Thyroid gland (tissue), 4 donors: ENCODE measurements at regions not wholly inside any gene's neighbourhood (a gene's known extent, or its start where the extent isn't known, plus 50 kb on each side); places are given as distances from the start of the nearest gene placed in this dataset.

Source experiments
- CTCF ChIP-seq, 6 experiments: fragments of 200-600 bp in 3 of 6; fragments of 450-650 bp in 3 of 6; sonication (generic) in 3 of 6; IDR thresholded peaks; one replicate each; pipeline ENCODE4 v1.5.1; 2016 to 2019; ENCODE audit warnings: antibody characterized with exemption in 6 of 6, mild to moderate bottlenecking in 2 of 6, inconsistent platforms in 1 of 6, moderate library complexity in 1 of 6
- POLR2A ChIP-seq, 2 donors: fragments of 450-650 bp; IDR thresholded peaks; one replicate each; pipeline ENCODE4 v1.6.1; 2017; ENCODE audit warnings: antibody characterized with exemption in 2 of 2, mild to moderate bottlenecking in 2 of 2, moderate library complexity in 1 of 2

- TF ChIP-seq CTCF (IDR thresholded peaks at IDR 0.05) (peak in 3 of 6 experiments; percentile 23 to 54 (median 28)), POLR2A (IDR thresholded peaks at IDR 0.05) (no peak)
These were observed 513.7 kb upstream of the PTGER4 start for GRCh38 chr5:40165789-40166728.
